ENCODE measurements at regions not wholly inside any gene's neighbourhood (a gene's known extent, or its start where the extent isn't known, plus 50 kb on each side); places are given as distances from the start of the nearest gene placed in this dataset.

GRCh38 chr5:106730506-106730905 lies 940.2 kb downstream of the EFNA5 start:
- ChIA-PET CTCF (no interaction called here), POLR2A (no interaction called here)
- WGBS (ENCODE audit: insufficient coverage): 90% methylated on average over 1 of the region's 3 CpGs
- DNase-seq (no peak), ATAC-seq (ENCODE audit: low read depth) (no peak)
- peaks cover 11% of the 10 kb centered on the region for H3K9me3 Mint-ChIP-seq (ENCODE audit: insufficient read depth)
- TF ChIP-seq CTCF (IDR thresholded peaks at IDR 0.05) (no peak), EZH2 (IDR thresholded peaks at IDR 0.05; ENCODE audit: borderline replicate concordance, insufficient read depth, low read depth, low read length, poor library complexity, severe bottlenecking) (no peak)
- H3K27ac Mint-ChIP-seq: no peak overlapping the region
- no peaks in the 10 kb centered on the region for H4K20me1 ChIP-seq (ENCODE audit: control insufficient read depth, insufficient read depth, low read length, poor library complexity, severe bottlenecking)
- H3K4me2 ChIP-seq (replicated peaks; ENCODE audit: low read depth, low read length, poor library complexity, severe bottlenecking): no peak overlapping the region
- H3K4me3 ChIP-seq (ENCODE audit: control extremely low read depth in 1 of 5, extremely low read depth in 1 of 5, insufficient read depth in 1 of 5, low read depth in 2 of 5, low read length in 4 of 5): no peak overlapping the region
- H3K4me1 ChIP-seq (ENCODE audit: control insufficient read depth in 2 of 2, insufficient read depth in 2 of 2, low read length in 2 of 2): no peaks in the 10 kb centered on the region
- intact Hi-C loops (cut with micrococcal nuclease): no loop called here
- no peaks in the 10 kb centered on the region for H3K36me3 ChIP-seq (replicated peaks in 1 of 2; ENCODE audit: control extremely low read depth in 1 of 2, control insufficient read depth in 1 of 2, extremely low read depth in 1 of 2, insufficient read depth in 2 of 2, low read length in 1 of 2)
- no peak overlapping the region for H3K27ac ChIP-seq (ENCODE audit: low read length in 2 of 2)
- H3K4me3 Mint-ChIP-seq: no peak overlapping the region
- no peak overlapping the region for H3K9ac ChIP-seq (ENCODE audit: low read length)
- H3K9me3 ChIP-seq (ENCODE audit: control extremely low read depth in 1 of 3, control insufficient read depth in 2 of 3, insufficient read depth in 1 of 3, low read length in 2 of 3): peaks cover 2 to 14% (median 4%) of the 10 kb centered on the region in 3 donors
- no peaks in the 10 kb centered on the region for H3K27me3 ChIP-seq (replicated peaks in 1 of 4; ENCODE audit: control extremely low read depth in 1 of 4, control insufficient read depth in 3 of 4, insufficient read depth in 4 of 4, low read length in 3 of 4)
- H2AFZ ChIP-seq (ENCODE audit: insufficient read depth, low read depth, low read length, poor library complexity, severe bottlenecking): no peak overlapping the region
- H3K27me3 Mint-ChIP-seq: no peaks in the 10 kb centered on the region
- no peaks in the 10 kb centered on the region for H3K79me2 ChIP-seq (ENCODE audit: control insufficient read depth, insufficient read depth, low read length)
- H3K4me1 Mint-ChIP-seq: no peaks in the 10 kb centered on the region

- Mint-ChIP-seq H3K27me3 (no peaks in the 10 kb centered on the region), H3K27ac (no peak overlapping the region), H3K9me3 (ENCODE audit: insufficient read depth) (peaks cover 5% of the 10 kb centered on the region), H3K4me3 (no peak overlapping the region), H3K4me1 (no peaks in the 10 kb centered on the region)
- Histone ChIP-seq H3K79me2 (ENCODE audit: control insufficient read depth, insufficient read depth, low read length) (no peaks in the 10 kb centered on the region), H3K27me3 (replicated peaks in 1 of 4; ENCODE audit: control extremely low read depth in 1 of 4, control insufficient read depth in 3 of 4, insufficient read depth in 4 of 4, low read length in 3 of 4) (no peaks in the 10 kb centered on the region), H3K4me1 (ENCODE audit: control insufficient read depth in 2 of 2, insufficient read depth in 2 of 2, low read length in 2 of 2) (no peaks in the 10 kb centered on the region), H3K9me3 (ENCODE audit: control extremely low read depth in 1 of 3, control insufficient read depth in 2 of 3, insufficient read depth in 1 of 3, low read length in 2 of 3) (peaks cover 2 to 14% (median 4%) of the 10 kb centered on the region in 3 donors), H3K36me3 (replicated peaks in 1 of 2; ENCODE audit: control extremely low read depth in 1 of 2, control insufficient read depth in 1 of 2, extremely low read depth in 1 of 2, insufficient read depth in 2 of 2, low read length in 1 of 2) (no peaks in the 10 kb centered on the region), H3K4me2 (replicated peaks; ENCODE audit: low read depth, low read length, poor library complexity, severe bottlenecking) (no peak overlapping the region), H3K27ac (ENCODE audit: low read length in 2 of 2) (no peak overlapping the region), H4K20me1 (ENCODE audit: control insufficient read depth, insufficient read depth, low read length, poor library complexity, severe bottlenecking) (no peaks in the 10 kb centered on the region), H3K9ac (ENCODE audit: low read length) (no peak overlapping the region), H2AFZ (ENCODE audit: insufficient read depth, low read depth, low read length, poor library complexity, severe bottlenecking) (no peak overlapping the region), H3K4me3 (ENCODE audit: control extremely low read depth in 1 of 5, extremely low read depth in 1 of 5, insufficient read depth in 1 of 5, low read depth in 2 of 5, low read length in 4 of 5) (no peak overlapping the region)
- no peak for DNase-seq
- no CpG with 5 or more reads among the region's 4 CpGs for WGBS (ENCODE audit: insufficient coverage)
- no peak for TF ChIP-seq CTCF (IDR thresholded peaks at IDR 0.05)
- TF ChIP-seq EZH2 (IDR thresholded peaks at IDR 0.05; ENCODE audit: borderline replicate concordance, insufficient read depth, low read depth, low read length, poor library complexity, severe bottlenecking): no peak
- no peak for ATAC-seq (ENCODE audit: low read depth)
- ChIA-PET POLR2A (no interaction called here), CTCF (no interaction called here)
- intact Hi-C loops (cut with micrococcal nuclease): no loop called here
Measured at GRCh38 chr5:106728208-106728607, 942.5 kb downstream of the EFNA5 start.
